GM19438 (cell line): ENCODE measurements at regions not wholly inside any gene's neighbourhood (a gene's known extent, or its start where the extent isn't known, plus 50 kb on each side); places are given as distances from the start of the nearest gene placed in this dataset.
A peak's percentile ranks its signal among the peaks of the same experiment; 100 is the strongest.
"Not testable (repeated sequence)": the region's sequence is repeated elsewhere in the genome, so short reads cannot be mapped to it uniquely, and the experiment has no call there.

Experiments used
- ATAC-seq: cut with Tn5 transposase; IDR thresholded peaks from one replicate; pipeline ENCODE4 v1.9.1; 2021; ENCODE audit warnings: low read depth; ENCODE audit not compliant: unreplicated experiment

- no peak for ATAC-seq
Measured at GRCh38 chr7:106747804-106748203, 86.8 kb upstream of the CCDC71L start.

GRCh38 chr7:106749165-106749564 is 88.2 kb upstream of the CCDC71L start:
- ATAC-seq, result no peak

GRCh38 chr7:106750773-106751172 is 89.8 kb upstream of the CCDC71L start:
- ATAC-seq, result no peak

GRCh38 chr7:106752367-106752766 is 91.4 kb upstream of the CCDC71L start:
- ATAC-seq, result no peak

GRCh38 chr7:106755024-106755423 is 94.1 kb upstream of the CCDC71L start:
- not testable (repeated sequence) for ATAC-seq

GRCh38 chr7:106755641-106756040 is 94.7 kb upstream of the CCDC71L start:
- no peak for ATAC-seq

- ATAC-seq, result no peak
Measured at GRCh38 chr7:106756071-106756470, 95.1 kb upstream of the CCDC71L start.

- no peak for ATAC-seq
Measured at GRCh38 chr7:106756884-106757283, 95.9 kb upstream of the CCDC71L start.

- no peak for ATAC-seq
Measured at GRCh38 chr7:106757846-106758245, 96.9 kb upstream of the CCDC71L start.

GRCh38 chr7:106762845-106763244 is 101.9 kb upstream of the CCDC71L start:
- not testable (repeated sequence) for ATAC-seq

- no peak for ATAC-seq
Measured at GRCh38 chr7:106763717-106764116, 101.4 kb upstream of the PIK3CG start.

GRCh38 chr7:106765727-106766355 is 99.2 kb upstream of the PIK3CG start:
- no peak for ATAC-seq

- ATAC-seq, result no peak
Measured at GRCh38 chr7:106766551-106766950, 98.5 kb upstream of the PIK3CG start.

GRCh38 chr7:106767078-106767477 is 98.0 kb upstream of the PIK3CG start:
- no peak for ATAC-seq

- ATAC-seq, result peak; percentile 64
Measured at GRCh38 chr7:106767498-106768323, 97.4 kb upstream of the PIK3CG start.

- ATAC-seq, result peak; percentile 72
Measured at GRCh38 chr7:106768324-106768751, 96.7 kb upstream of the PIK3CG start.

- ATAC-seq, result no peak
Measured at GRCh38 chr7:106770191-106770590, 94.9 kb upstream of the PIK3CG start.

GRCh38 chr7:106772655-106773108 is 92.4 kb upstream of the PIK3CG start:
- ATAC-seq, result no peak

GRCh38 chr7:106773228-106773627 is 91.9 kb upstream of the PIK3CG start:
- ATAC-seq, result no peak

- ATAC-seq, result no peak
Measured at GRCh38 chr7:106773721-106774120, 91.4 kb upstream of the PIK3CG start.

GRCh38 chr7:106774213-106774767 is 90.8 kb upstream of the PIK3CG start:
- no peak for ATAC-seq
